GM12891 (cell line): ENCODE measurements at regions not wholly inside any gene's neighbourhood (a gene's known extent, or its start where the extent isn't known, plus 50 kb on each side); places are given as distances from the start of the nearest gene placed in this dataset.

Experiments
- PAX5 ChIP-seq: IDR thresholded peaks from 2 replicates; pipeline ENCODE4 v1.6.1; 2011; ENCODE audit warnings: low read length, moderate library complexity, mild to moderate bottlenecking; ENCODE audit not compliant: insufficient read depth, severe bottlenecking
- POLR2A ChIP-seq: IDR thresholded peaks from 2 replicates; pipeline ENCODE4 v1.6.1; 2011; ENCODE audit warnings: low read depth, low read length, control low read depth
- POLR2AphosphoS5 ChIP-seq: IDR thresholded peaks from 2 replicates; pipeline ENCODE4 v1.6.1; 2011; ENCODE audit warnings: low read depth, low read length, control low read depth
- TAF1 ChIP-seq: IDR thresholded peaks from 2 replicates; pipeline ENCODE4 v1.6.1; 2011; ENCODE audit warnings: low read depth, low read length, control low read depth

GRCh38 chr9:73525350-73525749 is 373.7 kb downstream of the ANXA1 start:
- no peak for TF ChIP-seq TAF1
- TF ChIP-seq POLR2A, result no peak
- TF ChIP-seq PAX5, result no peak
- no peak for TF ChIP-seq POLR2AphosphoS5
